ENCODE measurements at regions not wholly inside any gene's neighbourhood (a gene's known extent, or its start where the extent isn't known, plus 50 kb on each side); places are given as distances from the start of the nearest gene placed in this dataset.

DNA sequence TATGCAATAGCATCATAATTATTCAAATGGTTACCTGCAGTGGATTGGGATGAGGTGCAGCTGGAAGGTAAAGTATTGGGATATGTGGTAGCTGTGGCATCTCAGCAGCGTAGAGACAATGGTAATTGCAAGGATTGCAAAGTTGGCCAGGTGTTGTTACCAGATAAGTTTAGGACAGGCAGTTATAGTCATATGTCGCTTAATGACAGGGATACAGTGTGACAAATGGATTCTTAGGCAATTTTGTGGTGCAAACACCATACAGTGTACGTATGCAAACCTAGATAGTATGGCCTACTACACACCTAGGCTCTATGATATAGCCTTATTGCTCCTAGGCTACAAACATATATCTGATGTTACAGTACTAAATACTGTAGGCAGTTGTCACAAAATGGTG is 163.5 kb upstream of the LYZL2 start:
- no peak for DNase-seq

- peak in 2 of 6 experiments; percentile 25 to 46 for DNase-seq
Observed at GRCh38 chr10:30792025-30792424, 162.5 kb upstream of the LYZL2 start.

- DNase-seq, result no peak
Observed at GRCh38 chr10:30791197-30791611, 161.7 kb upstream of the LYZL2 start.

DNA sequence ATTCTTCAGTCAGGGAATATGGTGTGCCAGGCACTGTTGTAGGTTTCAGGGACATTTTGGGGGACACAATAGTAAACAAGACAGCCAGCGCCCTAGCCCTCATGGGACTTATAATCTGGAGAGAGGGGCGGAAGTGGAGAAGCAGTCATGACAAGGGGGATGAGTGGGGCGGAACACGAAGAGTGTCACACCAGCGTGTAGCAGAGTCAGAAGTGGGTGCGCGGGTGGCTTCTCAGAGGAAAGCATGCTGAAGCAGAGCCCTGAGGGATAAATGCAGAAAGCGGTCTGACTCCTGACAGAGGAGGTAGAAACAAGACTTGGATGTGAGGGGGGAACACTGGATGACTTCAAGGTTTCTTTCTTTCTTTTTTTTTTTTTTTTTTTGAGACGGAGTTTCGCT is 160.3 kb upstream of the LYZL2 start:
- no peak for DNase-seq

- DNase-seq, result no peak
Observed at GRCh38 chr10:30788307-30788706, 158.8 kb upstream of the LYZL2 start.

DNA sequence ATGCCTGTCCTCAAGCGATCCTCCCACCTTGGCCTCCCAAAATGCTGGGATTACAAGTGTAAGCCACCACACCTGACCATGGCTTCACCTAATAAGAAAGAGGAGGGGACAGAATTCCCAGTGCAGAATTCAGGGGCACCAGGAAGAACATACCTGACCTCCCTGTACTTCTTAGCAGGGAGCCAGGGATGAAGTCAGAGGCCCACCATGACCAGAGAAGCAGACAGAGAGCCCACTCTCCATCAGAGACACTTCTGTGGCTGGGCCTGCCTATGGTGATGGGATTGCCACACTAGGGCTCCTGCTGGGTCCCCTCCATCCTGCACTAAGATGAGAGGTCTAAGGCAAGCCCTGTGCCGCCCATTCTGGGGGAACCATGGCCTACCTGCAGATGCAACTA is 157.4 kb upstream of the LYZL2 start:
- no peak for DNase-seq

DNA sequence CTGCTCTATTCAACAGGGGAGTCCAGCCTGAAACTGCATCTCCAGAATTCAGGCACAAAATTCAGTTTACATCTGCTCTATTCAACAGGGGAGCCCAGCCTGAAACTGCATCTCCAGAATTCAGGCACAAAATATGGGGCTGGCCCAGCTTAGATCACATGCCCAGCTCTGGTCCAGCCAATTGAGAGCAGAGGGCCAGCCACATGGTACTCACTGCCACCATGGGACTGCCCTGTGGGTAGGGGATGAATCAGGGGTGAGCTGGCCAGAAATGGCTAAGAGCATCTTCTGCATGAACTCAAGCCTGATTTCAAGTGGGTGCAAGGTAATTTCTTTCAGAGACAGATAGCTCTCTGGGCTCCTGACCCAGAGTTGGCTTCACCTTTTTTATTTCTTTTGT is 156.6 kb upstream of the LYZL2 start:
- DNase-seq, result no peak

- DNase-seq, result peak in 4 of 6 experiments; percentile 10 to 68 (median 30)
Observed at GRCh38 chr10:30784897-30785605, 155.5 kb upstream of the LYZL2 start.

DNA sequence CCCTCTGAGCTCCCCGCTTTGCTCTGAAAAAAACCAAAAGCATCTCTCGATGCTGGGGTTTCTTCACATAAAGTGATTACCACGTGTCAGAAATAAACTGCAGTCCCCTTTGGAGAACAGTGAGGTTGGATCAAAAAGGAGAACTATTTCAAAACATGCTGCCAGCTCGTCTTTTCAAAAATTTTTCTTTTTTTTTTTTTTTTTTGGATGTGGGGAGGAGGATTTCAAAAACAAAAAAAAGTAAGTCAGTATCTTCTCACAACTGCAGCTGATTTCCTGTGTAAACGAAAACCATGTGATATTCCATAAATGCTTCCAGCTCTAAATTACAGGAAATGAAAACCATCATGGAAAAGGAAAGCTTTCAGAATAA is 155.0 kb upstream of the LYZL2 start:
- peak in 3 of 6 experiments; percentile 43 to 73 (median 43) for DNase-seq

- DNase-seq, result peak; percentile 65 to 87 (median 78)
Observed at GRCh38 chr10:30783939-30784501, 154.5 kb upstream of the LYZL2 start.

DNA sequence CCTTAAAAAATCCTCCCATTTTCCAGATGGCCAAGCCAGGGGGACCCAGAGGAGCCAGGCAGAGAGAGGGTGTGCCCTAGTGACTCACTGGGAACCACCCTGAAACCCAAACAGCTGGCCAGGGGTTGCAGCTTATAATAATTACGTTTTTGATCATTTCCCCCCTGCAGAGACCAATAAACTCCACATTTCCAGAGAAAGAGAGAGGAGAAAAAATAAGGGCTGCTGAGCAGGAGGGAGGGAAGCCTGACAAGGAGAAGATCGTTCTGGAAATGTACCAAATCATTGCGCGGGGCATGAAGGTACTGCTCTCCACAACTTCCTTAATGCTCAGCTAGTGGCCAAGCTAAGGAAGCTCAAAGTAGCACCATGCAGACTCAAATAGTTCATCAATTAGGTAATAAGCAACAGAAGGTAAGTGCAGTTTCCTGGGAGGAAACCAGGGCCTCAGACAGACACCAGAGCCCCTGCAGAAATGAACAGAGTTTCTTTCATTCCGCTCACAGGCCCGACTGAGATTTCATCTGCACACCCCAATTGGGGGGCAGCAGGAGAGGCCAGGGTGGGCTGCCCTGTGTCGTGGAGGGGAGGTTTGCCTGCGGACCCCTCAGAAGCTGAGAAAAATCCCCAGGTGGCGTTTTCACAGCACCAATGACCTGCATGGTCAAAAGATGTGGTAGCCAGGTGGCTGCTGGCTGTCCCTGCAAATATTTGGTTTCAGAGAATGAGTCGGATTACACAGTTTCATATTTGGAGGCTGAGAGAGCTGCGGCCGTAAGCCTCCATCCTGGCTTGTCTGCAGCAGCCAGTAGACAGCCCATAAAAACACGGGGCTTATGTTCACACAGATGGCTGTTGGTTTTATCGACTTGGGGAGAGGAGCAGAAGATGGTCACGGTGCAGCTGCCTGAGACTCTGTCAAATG is 153.2 kb upstream of the LYZL2 start:
- no peak for DNase-seq

- DNase-seq, result no peak
Observed at GRCh38 chr10:30782157-30782536, 152.6 kb upstream of the LYZL2 start.

- no peak for DNase-seq
Observed at GRCh38 chr10:30781670-30782121, 152.1 kb upstream of the LYZL2 start.

GRCh38 chr10:30778769-30779168 is 149.2 kb upstream of the LYZL2 start:
- no peak for DNase-seq

DNA sequence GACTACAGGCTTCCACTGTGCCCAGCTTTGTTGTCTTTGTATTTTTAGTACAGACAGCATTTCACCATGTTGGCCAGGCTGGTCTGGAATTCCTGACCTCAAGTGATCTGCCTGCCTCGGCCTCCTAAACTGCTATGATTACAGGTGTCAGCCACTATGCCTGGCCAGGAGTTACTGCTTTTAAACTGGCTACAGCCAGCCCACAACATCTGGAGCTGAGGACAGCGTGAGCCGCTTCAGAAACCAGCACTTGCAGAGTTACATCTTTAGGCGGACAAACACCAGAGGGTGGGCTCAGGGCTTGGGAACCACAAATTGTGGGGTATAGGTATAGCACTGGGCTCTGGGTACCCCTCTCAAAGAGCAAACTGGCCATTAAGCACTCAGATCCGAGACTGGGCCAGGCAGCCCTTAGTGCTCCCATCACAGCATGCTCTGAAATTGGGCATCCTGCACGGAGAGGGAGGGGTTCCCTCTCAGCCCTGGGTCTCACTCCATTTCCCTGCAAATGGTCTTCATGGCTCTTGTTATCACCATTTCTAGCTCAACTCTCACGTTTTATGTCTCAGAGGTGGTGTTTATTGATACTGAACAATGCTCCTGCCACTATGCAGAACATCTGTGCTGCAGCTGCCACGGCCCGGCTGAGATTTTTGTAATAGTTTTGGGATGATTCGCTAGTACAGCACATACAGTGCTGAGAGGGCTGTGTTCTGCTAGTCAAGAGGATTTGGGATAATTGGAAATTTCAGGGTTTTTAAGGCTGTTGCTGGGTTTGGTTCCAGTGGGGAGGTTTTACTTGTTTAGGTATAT is 146.4 kb upstream of the LYZL2 start:
- DNase-seq, result no peak

- DNase-seq, result no peak
Observed at GRCh38 chr10:30774261-30774660, 144.7 kb upstream of the LYZL2 start.

- no peak for DNase-seq
Observed at GRCh38 chr10:30773501-30773900, 143.9 kb upstream of the LYZL2 start.

DNA sequence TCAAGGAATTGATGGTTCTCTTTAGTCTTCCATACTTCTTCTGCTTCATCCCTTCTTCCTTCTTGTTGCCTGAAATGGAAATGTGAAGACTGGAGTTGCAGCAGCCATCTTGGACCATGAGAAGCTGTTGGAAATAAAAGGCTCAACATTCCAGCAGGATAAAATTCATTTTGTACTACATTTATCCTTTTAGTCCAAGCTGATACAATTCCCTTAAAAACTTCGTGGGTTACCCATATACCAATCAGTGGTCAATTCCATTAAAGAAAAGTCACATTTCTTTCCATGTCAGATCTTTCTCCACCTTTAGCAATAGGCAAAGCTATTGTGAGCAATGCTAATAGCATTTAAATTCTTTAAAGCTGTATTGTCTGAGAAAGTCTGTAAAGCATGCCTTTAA is 141.3 kb upstream of the LYZL2 start:
- no peak for DNase-seq

DNA sequence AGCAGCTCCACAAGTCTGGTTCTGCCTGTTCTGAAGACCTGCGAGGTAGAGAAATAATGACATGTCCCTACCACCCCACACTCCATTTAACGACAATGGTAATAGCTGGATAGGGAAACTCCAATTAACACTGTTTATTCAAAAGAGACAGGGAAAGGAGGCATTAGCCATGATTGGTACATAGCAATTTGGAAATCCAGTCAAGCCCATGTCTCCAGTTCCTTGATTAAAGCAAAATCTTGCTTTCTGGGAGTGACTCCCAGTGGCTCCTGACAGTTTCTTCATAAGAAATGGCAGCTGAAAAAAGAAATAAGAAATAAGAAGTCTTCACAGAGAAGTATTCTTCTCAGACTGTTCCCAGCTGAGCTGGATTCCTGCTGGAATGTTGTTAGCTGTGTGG is 140.7 kb upstream of the LYZL2 start:
- no peak for DNase-seq

- DNase-seq, result no peak
Observed at GRCh38 chr10:30769361-30769760, 139.8 kb upstream of the LYZL2 start.

- no peak for DNase-seq
Observed at GRCh38 chr10:30765616-30766015, 136.1 kb upstream of the LYZL2 start.

DNA sequence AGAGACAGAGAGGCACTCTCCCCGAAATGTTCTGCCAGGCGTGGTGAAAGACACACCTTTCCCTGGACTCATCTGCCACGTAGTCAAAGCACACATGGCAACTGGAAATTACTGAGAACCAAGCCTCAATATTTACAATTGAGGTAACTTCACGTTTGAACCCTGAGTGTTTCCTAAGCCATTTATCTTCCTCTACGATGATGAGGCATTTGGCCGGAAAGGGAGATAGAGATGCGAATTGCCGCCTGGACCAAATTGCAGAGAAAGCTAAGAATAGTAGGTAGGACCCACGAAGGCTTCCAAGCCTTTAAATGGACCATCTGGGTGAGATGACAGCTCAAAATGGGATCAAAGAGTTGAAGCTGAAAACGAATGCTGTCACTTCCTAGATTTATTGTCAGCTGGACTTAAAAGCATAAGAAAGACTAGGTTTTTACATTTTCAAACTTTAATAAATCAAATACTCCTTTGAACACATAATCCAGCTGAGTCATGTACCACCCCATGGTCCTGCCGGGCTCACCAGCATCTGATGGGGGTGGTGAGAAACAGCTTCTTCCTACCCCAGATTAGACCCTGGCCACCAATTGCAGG is 135.6 kb upstream of the LYZL2 start:
- DNase-seq, result no peak

DNA sequence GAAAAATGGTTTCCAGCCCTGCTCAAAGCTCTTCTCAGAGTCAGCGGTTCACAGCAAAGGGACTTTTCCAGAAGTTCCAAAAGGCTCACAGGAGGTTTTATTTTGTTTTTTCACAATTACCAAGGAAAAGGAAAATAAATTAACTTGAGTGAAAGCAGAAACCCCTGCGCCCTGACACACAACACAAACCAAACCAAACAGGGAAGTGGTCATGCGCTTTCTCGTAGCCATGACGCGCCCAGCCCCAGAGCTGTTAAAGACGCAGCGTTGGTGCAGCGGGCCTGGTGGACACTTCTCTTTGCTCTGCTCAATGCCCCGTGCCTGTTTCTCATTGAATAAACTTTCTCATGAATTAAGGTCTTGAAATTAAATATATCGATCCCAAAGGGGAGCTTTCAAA is 134.4 kb upstream of the LYZL2 start:
- no peak for DNase-seq

Data from stimulated activated naive CD4-positive, alpha-beta T cell (primary cell).